GM12872 (cell line): ENCODE measurements at regions not wholly inside any gene's neighbourhood (a gene's known extent, or its start where the extent isn't known, plus 50 kb on each side); places are given as distances from the start of the nearest gene placed in this dataset.

Experiments
- TF ChIP-seq, protein P1 (sequence below): IDR thresholded peaks from 3 replicates; pipeline ENCODE4 v1.5.1; 2011; ENCODE audit warnings: low read depth, mild to moderate bottlenecking, low read length, moderate library complexity; ENCODE audit not compliant: insufficient read depth

DNA sequence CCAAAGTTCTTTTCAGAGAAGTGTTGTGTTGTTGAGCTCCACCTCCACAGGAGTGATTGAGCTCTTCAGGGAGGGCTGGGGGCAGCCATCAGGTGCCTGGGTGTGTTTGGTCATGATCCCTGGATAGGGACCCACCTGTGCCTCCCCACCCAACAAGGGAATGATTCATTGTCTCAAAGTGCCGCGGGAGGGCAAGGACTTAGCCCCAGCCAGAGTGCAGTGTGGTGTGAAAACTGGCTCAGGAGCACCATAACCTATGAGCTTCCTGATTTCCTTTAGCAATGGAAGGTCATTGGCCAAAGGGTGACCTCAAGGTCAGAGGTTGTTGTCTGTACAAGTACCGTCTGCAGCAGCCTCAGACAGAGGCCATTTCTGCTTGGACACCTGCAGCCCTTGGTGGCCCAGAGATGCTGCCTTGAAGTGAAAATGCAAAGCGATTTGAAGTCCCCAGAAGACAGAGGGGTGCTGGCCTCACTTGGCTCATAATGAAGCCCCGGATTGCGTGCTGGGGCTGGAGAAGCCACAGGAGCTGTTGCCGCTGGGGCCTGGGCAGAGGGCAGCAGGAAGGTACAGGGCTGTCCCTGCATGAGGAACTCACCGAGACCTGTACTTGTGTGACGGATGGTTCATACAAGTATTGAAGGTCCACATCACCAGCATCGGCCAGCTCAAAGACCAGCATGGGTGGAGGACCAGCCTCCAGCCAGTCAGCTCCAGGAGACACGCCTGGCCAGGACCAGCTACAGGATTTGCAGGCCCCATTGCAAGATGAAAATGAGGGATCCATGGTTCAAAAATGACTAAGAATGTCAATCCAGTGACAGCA, 100.6 kb upstream of the DUSP22 start:
- TF ChIP-seq, protein P1, sequence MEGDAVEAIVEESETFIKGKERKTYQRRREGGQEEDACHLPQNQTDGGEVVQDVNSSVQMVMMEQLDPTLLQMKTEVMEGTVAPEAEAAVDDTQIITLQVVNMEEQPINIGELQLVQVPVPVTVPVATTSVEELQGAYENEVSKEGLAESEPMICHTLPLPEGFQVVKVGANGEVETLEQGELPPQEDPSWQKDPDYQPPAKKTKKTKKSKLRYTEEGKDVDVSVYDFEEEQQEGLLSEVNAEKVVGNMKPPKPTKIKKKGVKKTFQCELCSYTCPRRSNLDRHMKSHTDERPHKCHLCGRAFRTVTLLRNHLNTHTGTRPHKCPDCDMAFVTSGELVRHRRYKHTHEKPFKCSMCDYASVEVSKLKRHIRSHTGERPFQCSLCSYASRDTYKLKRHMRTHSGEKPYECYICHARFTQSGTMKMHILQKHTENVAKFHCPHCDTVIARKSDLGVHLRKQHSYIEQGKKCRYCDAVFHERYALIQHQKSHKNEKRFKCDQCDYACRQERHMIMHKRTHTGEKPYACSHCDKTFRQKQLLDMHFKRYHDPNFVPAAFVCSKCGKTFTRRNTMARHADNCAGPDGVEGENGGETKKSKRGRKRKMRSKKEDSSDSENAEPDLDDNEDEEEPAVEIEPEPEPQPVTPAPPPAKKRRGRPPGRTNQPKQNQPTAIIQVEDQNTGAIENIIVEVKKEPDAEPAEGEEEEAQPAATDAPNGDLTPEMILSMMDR = no peak

- TF ChIP-seq, protein P1 = no peak
Measured at GRCh38 chr6:192313-192664, 100.0 kb upstream of the DUSP22 start.

- TF ChIP-seq, protein P1 = no peak
Measured at GRCh38 chr6:193180-193579, 99.1 kb upstream of the DUSP22 start.

DNA sequence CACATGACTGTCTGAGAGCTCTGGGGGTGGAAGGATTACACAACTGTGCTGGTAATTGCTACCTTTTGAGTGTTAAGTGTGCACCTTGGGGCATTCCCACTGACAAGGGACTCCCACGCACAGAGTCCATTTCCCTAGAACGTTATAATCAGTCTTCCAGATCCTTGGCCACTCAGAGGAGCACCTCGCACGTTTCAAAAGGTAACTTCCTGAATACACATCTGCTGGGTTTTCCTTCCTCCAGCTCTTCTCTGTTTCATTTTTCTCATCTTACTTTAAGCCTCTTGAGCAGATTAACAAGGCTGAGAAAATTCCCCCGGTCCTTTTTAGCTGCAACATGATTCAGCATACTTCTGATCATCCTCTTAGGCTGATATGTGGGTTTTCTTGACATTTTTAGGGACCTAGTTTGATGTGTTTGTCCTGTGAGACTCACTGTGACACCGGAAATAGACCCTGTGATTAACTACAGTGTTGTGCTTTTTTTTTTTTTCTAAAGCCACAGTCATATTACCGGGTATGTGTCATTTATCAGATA, 98.4 kb upstream of the DUSP22 start:
- TF ChIP-seq, protein P1 = no peak

DNA sequence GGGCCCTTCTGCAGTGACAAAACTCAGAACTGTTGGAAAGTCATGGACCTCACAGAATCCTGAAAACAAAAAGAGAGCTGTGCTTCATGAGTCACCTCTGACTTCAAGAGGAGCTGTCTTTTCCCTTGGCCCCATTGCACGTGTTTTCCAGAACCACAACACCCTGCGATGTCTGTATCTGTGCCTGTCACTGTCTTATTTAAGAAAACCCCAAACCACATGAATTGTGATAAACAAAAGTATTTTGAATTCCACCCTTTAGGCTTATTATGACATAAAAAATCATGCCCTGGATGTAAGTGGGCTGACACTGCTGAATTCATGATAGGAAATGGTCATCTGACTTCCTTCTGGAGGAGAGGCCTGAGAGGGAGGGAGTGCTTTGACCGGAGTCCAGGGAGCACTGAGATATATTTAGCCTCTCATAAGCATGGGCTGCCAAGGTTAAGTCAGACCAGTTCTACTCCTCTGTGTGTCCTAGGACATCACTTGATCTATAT, 96.4 kb upstream of the DUSP22 start:
- TF ChIP-seq, protein P1 = no peak

- TF ChIP-seq, protein P1 = no peak
Measured at GRCh38 chr6:196543-196942, 95.7 kb upstream of the DUSP22 start.

DNA sequence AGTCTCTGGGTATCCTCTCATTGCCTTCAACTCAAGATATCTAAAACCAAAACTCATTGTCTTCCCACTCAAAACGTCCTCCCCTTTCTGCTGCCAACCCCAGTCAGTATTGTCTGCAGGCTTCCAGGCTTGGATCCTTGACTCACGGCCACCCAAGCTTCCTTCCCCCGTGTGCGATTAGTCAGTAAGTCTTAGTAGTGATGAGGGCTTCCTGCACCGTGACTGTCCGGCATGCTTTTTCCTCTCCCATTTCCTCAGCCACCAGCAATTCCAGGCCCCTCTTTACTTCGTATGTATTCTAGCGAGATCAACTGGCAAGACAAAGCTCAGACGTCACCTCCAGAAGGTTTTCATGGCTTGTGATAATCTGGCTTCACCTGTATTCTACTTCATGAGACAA, 88.6 kb upstream of the DUSP22 start:
- TF ChIP-seq, protein P1 = no peak
